ENCODE measurements at regions not wholly inside any gene's neighbourhood (a gene's known extent, or its start where the extent isn't known, plus 50 kb on each side); places are given as distances from the start of the nearest gene placed in this dataset.

- TF ChIP-seq POLR2A (IDR thresholded peaks at IDR 0.05) (no peak), CTCF (IDR thresholded peaks at IDR 0.05) (no peak)
These were observed 505.4 kb downstream of the SUCLG1 start for GRCh38 chr2:83953697-83954096.
